HEK293 (cell line): ENCODE measurements at regions not wholly inside any gene's neighbourhood (a gene's known extent, or its start where the extent isn't known, plus 50 kb on each side); places are given as distances from the start of the nearest gene placed in this dataset.

Experiments used
- CTCF ChIA-PET: fragments of 350-600 bp; formaldehyde crosslinking; extraction: SDS; loops from one replicate; lab custom pipeline; 2021; ENCODE audit warnings: antibody characterized with exemption; lab: Yijun Ruan, JAX
- POLR2A ChIA-PET: fragments of 300-600 bp; formaldehyde crosslinking; extraction: SDS; loops from one replicate; lab custom pipeline; 2020; ENCODE audit warnings: antibody characterized with exemption, inconsistent platforms; lab: Yijun Ruan, JAX
- H3K27ac ChIP-seq: fragments of 200-500 bp; sonication (Bioruptor generic); 2 replicates; pipeline ENCODE4 v1.5.1; 2014; ENCODE audit warnings: low read depth, low read length, control low read depth, inconsistent platforms; ENCODE audit errors: extremely low read depth
- H3K36me3 ChIP-seq, 2 experiments: fragments of 200-500 bp in 1 of 2; sonication (Bioruptor generic) in 1 of 2; 1 replicate in 1 of 2; 2 replicates in 1 of 2; pipeline ENCODE4 v1.5.1; 2014 to 2017; ENCODE audit warnings: inconsistent platforms in 2 of 2, low read length in 2 of 2; ENCODE audit not compliant: control insufficient read depth in 2 of 2, insufficient read depth in 1 of 2
- H3K4me1 ChIP-seq: fragments of 200-500 bp; sonication (Bioruptor generic); 2 replicates; pipeline ENCODE4 v1.5.1; 2014; ENCODE audit warnings: mild to moderate bottlenecking, low read length, inconsistent platforms; ENCODE audit not compliant: control insufficient read depth, insufficient read depth
- H3K4me3 ChIP-seq: 2 replicates; pipeline ENCODE4 v1.5.1; 2011; ENCODE audit warnings: low read depth, mild to moderate bottlenecking, control low read depth, low read length, moderate library complexity
- H3K9me3 ChIP-seq: fragments of 200-500 bp; sonication (Bioruptor generic); 2 replicates; pipeline ENCODE4 v1.5.1; 2014; ENCODE audit warnings: low read depth, low read length, inconsistent platforms; ENCODE audit not compliant: control insufficient read depth, insufficient read depth
- EGR2 ChIP-seq: fragments of 450-650 bp; formaldehyde crosslinking; IDR thresholded peaks from 2 replicates; pipeline ENCODE4 v1.5.1; 2016; ENCODE audit warnings: low read depth, missing biosample characterization, missing genetic modification characterization
- ELK4 ChIP-seq: IDR thresholded peaks from 2 replicates; pipeline ENCODE4 v1.6.1; 2011; ENCODE audit warnings: mild to moderate bottlenecking, low read depth, low read length, borderline replicate concordance
- GLI2 ChIP-seq: fragments of 450-650 bp; formaldehyde crosslinking; IDR thresholded peaks from 2 replicates; pipeline ENCODE4; 2017; ENCODE audit warnings: missing biosample characterization, missing genetic modification characterization, low read depth, borderline replicate concordance
- GLIS1 ChIP-seq: fragments of 450-650 bp; formaldehyde crosslinking; IDR thresholded peaks from 2 replicates; pipeline ENCODE4 v1.5.1; 2016; ENCODE audit warnings: missing biosample characterization, missing genetic modification characterization
- HIC1 ChIP-seq: fragments of 450-650 bp; formaldehyde crosslinking; IDR thresholded peaks from 2 replicates; pipeline ENCODE4 v1.5.1; 2016; ENCODE audit warnings: missing biosample characterization, missing genetic modification characterization
- PRDM1 ChIP-seq: fragments of 450-650 bp; formaldehyde crosslinking; IDR thresholded peaks from 2 replicates; pipeline ENCODE4; 2016; ENCODE audit warnings: missing biosample characterization, missing genetic modification characterization
- SCRT1 ChIP-seq: fragments of 450-650 bp; formaldehyde crosslinking; IDR thresholded peaks from 2 replicates; pipeline ENCODE4 v1.5.1; 2016; ENCODE audit warnings: missing biosample characterization, missing genetic modification characterization, borderline replicate concordance
- TCF7L2 ChIP-seq: IDR thresholded peaks from 2 replicates; pipeline ENCODE4 v1.6.1; 2011; ENCODE audit warnings: low read depth, mild to moderate bottlenecking, inconsistent platforms, low read length, moderate library complexity, borderline replicate concordance
- ZBTB1 ChIP-seq: fragments of 450-650 bp; formaldehyde crosslinking; IDR thresholded peaks from 2 replicates; pipeline ENCODE4 v1.5.1; 2016; ENCODE audit warnings: missing biosample characterization, missing genetic modification characterization
- ZEB2 ChIP-seq: fragments of 450-650 bp; formaldehyde crosslinking; IDR thresholded peaks from 2 replicates; pipeline ENCODE4 v1.5.1; 2016; ENCODE audit warnings: missing biosample characterization, missing genetic modification characterization
- ZNF157 ChIP-seq: fragments of 450-650 bp; formaldehyde crosslinking; IDR thresholded peaks from 2 replicates; pipeline ENCODE4 v1.5.1; 2016; ENCODE audit warnings: missing biosample characterization, missing genetic modification characterization
- ZNF24 ChIP-seq: fragments of 450-650 bp; formaldehyde crosslinking; IDR thresholded peaks from 2 replicates; pipeline ENCODE4 v1.5.1; 2016; ENCODE audit warnings: missing biosample characterization, missing genetic modification characterization
- ZNF394 ChIP-seq: fragments of 450-650 bp; formaldehyde crosslinking; IDR thresholded peaks from 2 replicates; pipeline ENCODE4 v1.5.1; 2016; ENCODE audit warnings: missing biosample characterization, missing genetic modification characterization, mild to moderate bottlenecking, moderate library complexity, borderline replicate concordance
- ZNF398 ChIP-seq: fragments of 450-650 bp; formaldehyde crosslinking; IDR thresholded peaks from 2 replicates; pipeline ENCODE4 v1.5.1; 2017; ENCODE audit warnings: missing biosample characterization, missing genetic modification characterization
- ZNF404 ChIP-seq: fragments of 450-650 bp; formaldehyde crosslinking; IDR thresholded peaks from 2 replicates; pipeline ENCODE4 v1.5.1; 2017; ENCODE audit warnings: missing biosample characterization, missing genetic modification characterization
- ZNF426 ChIP-seq: fragments of 450-650 bp; formaldehyde crosslinking; IDR thresholded peaks from 2 replicates; pipeline ENCODE4 v1.5.1; 2017; ENCODE audit warnings: missing biosample characterization, missing genetic modification characterization, mild to moderate bottlenecking, inconsistent platforms, moderate library complexity
- ZNF433 ChIP-seq: fragments of 450-650 bp; formaldehyde crosslinking; IDR thresholded peaks from 2 replicates; pipeline ENCODE4 v1.5.1; 2016; ENCODE audit warnings: missing biosample characterization, missing genetic modification characterization, low read depth
- ZNF529 ChIP-seq: fragments of 450-650 bp; formaldehyde crosslinking; IDR thresholded peaks from 2 replicates; pipeline ENCODE4 v1.5.1; 2017; ENCODE audit warnings: missing genetic modification characterization, missing biosample characterization; ENCODE audit not compliant: insufficient replicate concordance
- ZNF610 ChIP-seq: fragments of 450-650 bp; formaldehyde crosslinking; IDR thresholded peaks from 2 replicates; pipeline ENCODE4 v1.5.1; 2016; ENCODE audit warnings: missing biosample characterization, missing genetic modification characterization, borderline replicate concordance
- ZNF626 ChIP-seq: fragments of 450-650 bp; sonication (Bioruptor Pico); formaldehyde crosslinking; IDR thresholded peaks from 2 replicates; pipeline ENCODE4 v1.5.1; 2018; ENCODE audit warnings: missing biosample characterization, missing genetic modification characterization, inconsistent platforms
- ZNF658 ChIP-seq: fragments of 450-650 bp; formaldehyde crosslinking; IDR thresholded peaks from 2 replicates; pipeline ENCODE4; 2016; ENCODE audit warnings: missing biosample characterization, missing genetic modification characterization
- ZNF701 ChIP-seq: fragments of 450-650 bp; formaldehyde crosslinking; IDR thresholded peaks from 2 replicates; pipeline ENCODE4 v1.5.1; 2016; ENCODE audit warnings: missing biosample characterization, missing genetic modification characterization
- ZNF830 ChIP-seq: fragments of 450-650 bp; IDR thresholded peaks from 2 replicates; pipeline ENCODE4 v1.5.0; 2018; ENCODE audit warnings: missing biosample characterization, missing genetic modification characterization, low read depth, mild to moderate bottlenecking, moderate library complexity

- CTCF ChIA-PET = no interaction called here
Measured at GRCh38 chr13:74705438-74705837, 571.2 kb upstream of the KLF12 start.

GRCh38 chr13:74703855-74704387 is 569.7 kb upstream of the KLF12 start:
- Histone ChIP-seq H3K4me3 (no peak overlapping the region), H3K4me1 (no peaks in the 10 kb centered on the region), H3K9me3 (no peaks in the 10 kb centered on the region), H3K36me3 (no peaks in the 10 kb centered on the region), H3K27ac (no peak overlapping the region)
- POLR2A ChIA-PET = no interaction called here
- no peak for TF ChIP-seq ZNF394 (tag by site-specific recombination)
- TF ChIP-seq ELK4 = no peak
- no peak for TF ChIP-seq EGR2
- TF ChIP-seq TCF7L2 = no peak
- TF ChIP-seq GLIS1 = no peak
- CTCF ChIA-PET = interaction anchor here (0.6 kb wide), 1 partner anchor 334 kb away, joined by 3 read pairs; no protein-coding TSS in a partner anchor

More at GRCh38 chr13:74705438-74705837, 571.2 kb upstream of the KLF12 start:
- no peak overlapping the region for H3K27ac ChIP-seq
- no peaks in the 10 kb centered on the region for H3K4me1 ChIP-seq
- POLR2A ChIA-PET = no interaction called here
- TF ChIP-seq HIC1 (tag by site-specific recombination) (no peak), ZEB2 (tag by site-specific recombination) (no peak), ZNF610 (tag by site-specific recombination) (no peak), ZNF658 (no peak), ZNF426 (tag by site-specific recombination) (no peak), ZNF830 (no peak), ZNF398 (tag by site-specific recombination) (no peak), ZNF24 (tag by site-specific recombination) (no peak), SCRT1 (no peak), ZNF433 (tag by site-specific recombination) (no peak), ZNF157 (tag by site-specific recombination) (no peak), ZNF701 (tag by site-specific recombination) (no peak), PRDM1 (tag by site-specific recombination) (no peak), ZNF404 (tag by site-specific recombination) (no peak), ZNF626 (tag by site-specific recombination) (no peak), GLI2 (tag by site-specific recombination) (no peak), ZBTB1 (tag by site-specific recombination) (no peak), ZNF529 (tag by site-specific recombination) (no peak)
- TF ChIP-seq, all 188 proteins: peak for 0
- no peak overlapping the region for H3K4me3 ChIP-seq
- H3K9me3 ChIP-seq = no peaks in the 10 kb centered on the region
- H3K36me3 ChIP-seq = no peaks in the 10 kb centered on the region
